Mucosa of descending colon (tissue), 3 donors: ENCODE measurements at regions not wholly inside any gene's neighbourhood (a gene's known extent, or its start where the extent isn't known, plus 50 kb on each side); places are given as distances from the start of the nearest gene placed in this dataset.

Source experiments
- ATAC-seq: fragments of 200-7000 bp; cut with Tn5 transposase; one replicate; pipeline ENCODE4 v1.9.1; 2020; ENCODE audit warnings: mild to moderate bottlenecking, moderate library complexity
- DNase-seq, 3 donors: peaks; one replicate each; pipeline ENCODE4 v3.0.0-alpha.2; 2020
- H3K36me3 ChIP-seq: fragments of 200-600 bp; one replicate; pipeline ENCODE4 v1.8.0; 2021; ENCODE audit warnings: low read depth, mild to moderate bottlenecking
- H3K4me1 ChIP-seq: fragments of 200-600 bp; one replicate; pipeline ENCODE4 v1.8.0; 2021; ENCODE audit warnings: low read depth, mild to moderate bottlenecking
- H3K4me3 ChIP-seq: fragments of 200-600 bp; one replicate; pipeline ENCODE4 v1.8.0; 2021; ENCODE audit warnings: mild to moderate bottlenecking
- H3K9me3 ChIP-seq: fragments of 200-600 bp; one replicate; pipeline ENCODE4 v1.8.0; 2021; ENCODE audit warnings: mild to moderate bottlenecking
- CTCF ChIP-seq: fragments of 200-600 bp; IDR thresholded peaks from one replicate; pipeline ENCODE4 v1.8.0; 2022; ENCODE audit warnings: antibody characterized with exemption, mild to moderate bottlenecking
- intact Hi-C, 2 donors: fragments of 100-400 bp; cut with DNase I in 1 of 2; cut with micrococcal nuclease in 1 of 2; formaldehyde crosslinking; loops; one replicate each; pipeline versions ENCODE4 v1.11.0 to v1.11.1; 2022; cut with DNase I, micrococcal nuclease
- donor health status: DM: no; HTN: no; CAD: no; lungs with moderate emphysema.
- donor health status: DM: no; HTN: no; CAD: no.
- donor health status: DM: no; HTN: yes; CAD: no.

GRCh38 chr1:36597514-36597913 is 114.8 kb upstream of the CSF3R start:
- ATAC-seq (no peak), DNase-seq (no peak)
- Histone ChIP-seq H3K36me3 (no peaks in the 10 kb centered on the region), H3K9me3 (no peaks in the 10 kb centered on the region), H3K4me3 (no peak overlapping the region), H3K4me1 (no peaks in the 10 kb centered on the region)
- intact Hi-C loops: no loop called here
- TF ChIP-seq CTCF: no peak

GRCh38 chr1:36595921-36596320 is 113.2 kb upstream of the CSF3R start:
- Histone ChIP-seq H3K4me3 (no peak overlapping the region), H3K9me3 (no peaks in the 10 kb centered on the region), H3K4me1 (no peaks in the 10 kb centered on the region), H3K36me3 (no peaks in the 10 kb centered on the region)
- intact Hi-C loops: no loop called here
- DNase-seq (no peak), ATAC-seq (no peak)
- no peak for TF ChIP-seq CTCF

GRCh38 chr1:36595349-36595748 is 112.6 kb upstream of the CSF3R start:
- TF ChIP-seq CTCF: no peak
- no peak for ATAC-seq

GRCh38 chr1:36594023-36594422 is 111.3 kb upstream of the CSF3R start:
- no peak for ATAC-seq

More at GRCh38 chr1:36595349-36595748, 112.6 kb upstream of the CSF3R start:
- Histone ChIP-seq H3K36me3 (no peaks in the 10 kb centered on the region), H3K4me3 (no peak overlapping the region), H3K4me1 (no peaks in the 10 kb centered on the region), H3K9me3 (no peaks in the 10 kb centered on the region)
- no peak for DNase-seq
- intact Hi-C loops: no loop called here

GRCh38 chr1:36591278-36591677 is 108.6 kb upstream of the CSF3R start:
- no peaks in the 10 kb centered on the region for H3K9me3 ChIP-seq
- no peak for ATAC-seq
- intact Hi-C loops: no loop called here
- TF ChIP-seq CTCF: no peak
- H3K4me3 ChIP-seq: no peak overlapping the region
- H3K4me1 ChIP-seq: no peaks in the 10 kb centered on the region
- no peak for DNase-seq
- H3K36me3 ChIP-seq: no peaks in the 10 kb centered on the region

More at GRCh38 chr1:36594023-36594422, 111.3 kb upstream of the CSF3R start:
- Histone ChIP-seq H3K9me3 (no peaks in the 10 kb centered on the region), H3K4me1 (no peaks in the 10 kb centered on the region), H3K36me3 (no peaks in the 10 kb centered on the region), H3K4me3 (no peak overlapping the region)
- DNase-seq: no peak
- intact Hi-C loops: no loop called here
- TF ChIP-seq CTCF: no peak

- Histone ChIP-seq H3K36me3 (no peaks in the 10 kb centered on the region), H3K9me3 (no peaks in the 10 kb centered on the region), H3K4me1 (no peaks in the 10 kb centered on the region), H3K4me3 (no peak overlapping the region)
- DNase-seq (no peak), ATAC-seq (no peak)
- no peak for TF ChIP-seq CTCF
- intact Hi-C loops: no loop called here
These were observed 108.1 kb upstream of the CSF3R start for GRCh38 chr1:36590771-36591170.
